ENCODE measurements at regions not wholly inside any gene's neighbourhood (a gene's known extent, or its start where the extent isn't known, plus 50 kb on each side); places are given as distances from the start of the nearest gene placed in this dataset.

GRCh38 chr2:75932996-75933395, 222.3 kb upstream of the GCFC2 start:
- H3K27ac ChIP-seq (ENCODE audit: low read depth, low read length), result no peak overlapping the region
- no peak for TF ChIP-seq CTCF (IDR thresholded peaks at IDR 0.05; ENCODE audit: extremely low read depth, low read depth, low read length)
- H3K4me3 ChIP-seq (ENCODE audit: insufficient read depth, low read length), result no peak overlapping the region
- no peaks in the 10 kb centered on the region for H3K4me1 ChIP-seq (ENCODE audit: insufficient read depth, low read length)
- DNase-seq (ENCODE audit: insufficient read length, low spot score, missing footprints), result no peak
- no peaks in the 10 kb centered on the region for H3K36me3 ChIP-seq (ENCODE audit: insufficient read depth, low read length)
- H3K27me3 ChIP-seq (ENCODE audit: insufficient read depth, low read length), result no peaks in the 10 kb centered on the region
- H2AFZ ChIP-seq (ENCODE audit: low read length), result no peak overlapping the region
- H3K79me2 ChIP-seq (ENCODE audit: insufficient read depth, low read length), result no peaks in the 10 kb centered on the region
- no peak overlapping the region for H3K4me2 ChIP-seq (ENCODE audit: insufficient read depth, low read length)
- no peaks in the 10 kb centered on the region for H4K20me1 ChIP-seq (ENCODE audit: insufficient read depth, low read length)
- no peaks in the 10 kb centered on the region for H3K9me3 ChIP-seq (ENCODE audit: low read depth, low read length)

GRCh38 chr2:75928093-75928492, 217.4 kb upstream of the GCFC2 start:
- Histone ChIP-seq H4K20me1 (ENCODE audit: insufficient read depth, low read length) (no peaks in the 10 kb centered on the region), H3K27me3 (ENCODE audit: insufficient read depth, low read length) (no peaks in the 10 kb centered on the region), H2AFZ (ENCODE audit: low read length) (no peak overlapping the region), H3K4me2 (ENCODE audit: insufficient read depth, low read length) (no peak overlapping the region), H3K9me3 (ENCODE audit: low read depth, low read length) (no peaks in the 10 kb centered on the region), H3K4me1 (ENCODE audit: insufficient read depth, low read length) (no peaks in the 10 kb centered on the region), H3K4me3 (ENCODE audit: insufficient read depth, low read length) (no peak overlapping the region), H3K27ac (ENCODE audit: low read depth, low read length) (no peak overlapping the region), H3K79me2 (ENCODE audit: insufficient read depth, low read length) (no peaks in the 10 kb centered on the region), H3K36me3 (ENCODE audit: insufficient read depth, low read length) (no peaks in the 10 kb centered on the region)
- no peak for TF ChIP-seq CTCF (IDR thresholded peaks at IDR 0.05; ENCODE audit: extremely low read depth, low read depth, low read length)
- no peak for DNase-seq (ENCODE audit: insufficient read length, low spot score, missing footprints)

- H3K27me3 ChIP-seq (ENCODE audit: insufficient read depth, low read length), result no peaks in the 10 kb centered on the region
- H4K20me1 ChIP-seq (ENCODE audit: insufficient read depth, low read length), result no peaks in the 10 kb centered on the region
- H3K27ac ChIP-seq (ENCODE audit: low read depth, low read length), result no peak overlapping the region
- no peak overlapping the region for H2AFZ ChIP-seq (ENCODE audit: low read length)
- no peak for TF ChIP-seq CTCF (IDR thresholded peaks at IDR 0.05; ENCODE audit: extremely low read depth, low read depth, low read length)
- DNase-seq (ENCODE audit: insufficient read length, low spot score, missing footprints), result no peak
- H3K4me1 ChIP-seq (ENCODE audit: insufficient read depth, low read length), result no peaks in the 10 kb centered on the region
- no peaks in the 10 kb centered on the region for H3K36me3 ChIP-seq (ENCODE audit: insufficient read depth, low read length)
- no peaks in the 10 kb centered on the region for H3K79me2 ChIP-seq (ENCODE audit: insufficient read depth, low read length)
- no peaks in the 10 kb centered on the region for H3K9me3 ChIP-seq (ENCODE audit: low read depth, low read length)
- no peak overlapping the region for H3K4me3 ChIP-seq (ENCODE audit: insufficient read depth, low read length)
- no peak overlapping the region for H3K4me2 ChIP-seq (ENCODE audit: insufficient read depth, low read length)
These were observed 214.8 kb upstream of the GCFC2 start for GRCh38 chr2:75925331-75926024.

GRCh38 chr2:75922191-75922590, 211.5 kb upstream of the GCFC2 start:
- H3K4me3 ChIP-seq (ENCODE audit: insufficient read depth, low read length), result no peak overlapping the region
- no peaks in the 10 kb centered on the region for H3K36me3 ChIP-seq (ENCODE audit: insufficient read depth, low read length)
- H4K20me1 ChIP-seq (ENCODE audit: insufficient read depth, low read length), result no peaks in the 10 kb centered on the region
- no peaks in the 10 kb centered on the region for H3K9me3 ChIP-seq (ENCODE audit: low read depth, low read length)
- no peak for TF ChIP-seq CTCF (IDR thresholded peaks at IDR 0.05; ENCODE audit: extremely low read depth, low read depth, low read length)
- no peaks in the 10 kb centered on the region for H3K4me1 ChIP-seq (ENCODE audit: insufficient read depth, low read length)
- H3K79me2 ChIP-seq (ENCODE audit: insufficient read depth, low read length), result no peaks in the 10 kb centered on the region
- DNase-seq (ENCODE audit: insufficient read length, low spot score, missing footprints), result no peak
- H3K4me2 ChIP-seq (ENCODE audit: insufficient read depth, low read length), result no peak overlapping the region
- H3K27ac ChIP-seq (ENCODE audit: low read depth, low read length), result no peak overlapping the region
- no peaks in the 10 kb centered on the region for H3K27me3 ChIP-seq (ENCODE audit: insufficient read depth, low read length)
- no peak overlapping the region for H2AFZ ChIP-seq (ENCODE audit: low read length)
